NCI-H510A treated with DMSO at 0.1 percent for 48 hours (cell line): ENCODE measurements at regions not wholly inside any gene's neighbourhood (a gene's known extent, or its start where the extent isn't known, plus 50 kb on each side); places are given as distances from the start of the nearest gene placed in this dataset.
A peak's percentile ranks its signal among the peaks of the same experiment; 100 is the strongest.

Experiments used
- DNase-seq: peaks from one replicate; lab custom pipeline; 2025; lab: John Stamatoyannopoulos, UW

DNA sequence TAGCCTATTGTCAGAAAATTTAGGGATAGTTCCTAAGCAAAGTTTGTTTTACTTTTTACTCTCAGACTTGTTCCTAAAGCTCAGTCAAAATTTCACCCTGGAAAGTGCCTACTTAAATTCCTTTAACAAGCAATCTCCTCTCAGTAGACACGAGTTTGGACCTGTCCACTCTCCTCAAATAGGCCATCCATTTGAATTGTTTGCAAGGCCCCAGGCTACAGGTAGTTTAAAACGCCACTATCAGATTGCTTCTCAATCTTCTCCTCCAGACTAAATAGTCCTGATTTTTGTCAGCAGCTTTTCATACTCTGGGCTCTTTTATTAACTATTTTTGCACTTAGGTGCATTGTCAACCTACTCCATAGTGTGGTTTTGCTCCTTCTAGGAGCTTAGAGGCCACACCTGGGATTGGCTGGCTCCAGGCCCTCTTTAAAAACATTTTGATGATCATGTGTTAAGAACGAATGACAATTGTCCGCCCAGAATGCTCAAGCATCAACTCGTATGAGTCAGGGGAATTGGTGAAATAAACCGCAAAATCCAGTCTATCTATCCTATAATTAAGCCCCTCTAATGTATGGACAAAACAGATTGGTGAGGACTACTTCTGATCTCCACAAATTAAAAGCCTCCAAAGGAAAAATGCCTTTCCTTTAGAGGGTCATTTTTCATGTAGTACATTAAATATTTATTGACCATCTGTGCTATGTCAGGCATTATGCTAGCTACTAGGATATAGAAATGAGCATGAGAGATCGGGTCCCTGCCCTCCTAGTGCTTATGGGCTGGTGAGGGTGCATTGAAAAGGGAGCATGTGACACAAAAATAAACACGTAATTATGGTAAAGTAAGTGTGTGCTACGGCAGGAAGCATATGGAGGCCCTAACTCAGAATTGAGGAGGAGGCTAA is 333.8 kb upstream of the TNP1 start:
- peak; percentile 25 for DNase-seq

DNA sequence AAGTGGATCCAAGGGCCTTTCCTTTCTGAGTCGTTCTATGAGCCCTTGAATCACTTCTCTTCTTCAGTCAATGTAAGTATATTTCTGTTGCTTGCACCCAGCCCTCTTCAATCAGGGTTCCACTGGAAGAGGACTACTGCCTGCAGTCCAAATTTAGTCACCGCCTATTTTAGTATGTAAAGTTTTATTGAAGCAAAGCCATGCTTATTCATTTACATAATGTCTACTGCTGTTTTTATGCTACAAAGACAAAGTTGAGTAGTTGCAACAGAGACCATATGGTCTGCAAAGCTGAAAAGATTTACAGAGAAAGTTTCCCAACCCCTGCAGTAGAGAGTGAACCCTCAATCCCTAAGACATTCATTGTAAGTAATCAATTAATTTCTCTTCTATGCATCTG is 332.5 kb upstream of the TNP1 start:
- no peak for DNase-seq

DNA sequence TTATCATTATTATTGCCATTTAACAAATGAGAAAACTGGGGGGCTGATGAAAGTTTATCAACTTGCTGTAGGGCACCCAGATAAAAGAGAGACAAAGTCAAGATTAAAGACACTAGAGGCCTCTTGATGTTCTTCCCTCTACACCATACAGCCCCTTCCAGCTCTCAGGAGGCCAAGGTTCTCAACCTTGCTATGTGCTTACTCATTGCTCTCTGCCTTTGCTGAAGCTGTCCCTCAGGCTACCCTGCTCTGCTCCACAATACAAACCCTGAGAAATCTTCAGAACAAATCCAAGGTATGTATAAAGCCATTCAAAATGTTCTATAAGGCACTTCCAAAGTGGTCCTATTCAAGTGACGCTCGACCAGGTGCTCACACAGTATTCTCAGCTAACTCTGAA is 329.9 kb upstream of the TNP1 start:
- no peak for DNase-seq

DNA sequence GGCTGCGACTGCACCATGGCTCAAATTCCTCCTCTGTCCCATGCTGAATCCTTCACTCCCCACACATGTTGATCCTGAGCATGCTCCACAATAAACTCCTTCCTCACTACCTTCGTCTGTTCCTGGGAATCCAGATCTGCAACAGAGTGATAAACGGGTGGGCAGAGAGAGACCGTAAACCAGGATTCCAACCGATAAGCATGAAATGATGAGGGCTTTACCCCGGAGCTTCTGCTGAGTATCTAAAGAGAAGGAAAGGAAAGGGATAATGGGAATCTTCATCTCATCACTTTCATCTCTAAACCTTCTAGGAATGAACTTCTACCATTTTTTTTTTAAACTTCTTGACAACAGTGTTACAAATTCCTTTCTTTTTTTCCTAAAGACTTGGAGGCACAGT is 329.3 kb upstream of the TNP1 start:
- no peak for DNase-seq

DNA sequence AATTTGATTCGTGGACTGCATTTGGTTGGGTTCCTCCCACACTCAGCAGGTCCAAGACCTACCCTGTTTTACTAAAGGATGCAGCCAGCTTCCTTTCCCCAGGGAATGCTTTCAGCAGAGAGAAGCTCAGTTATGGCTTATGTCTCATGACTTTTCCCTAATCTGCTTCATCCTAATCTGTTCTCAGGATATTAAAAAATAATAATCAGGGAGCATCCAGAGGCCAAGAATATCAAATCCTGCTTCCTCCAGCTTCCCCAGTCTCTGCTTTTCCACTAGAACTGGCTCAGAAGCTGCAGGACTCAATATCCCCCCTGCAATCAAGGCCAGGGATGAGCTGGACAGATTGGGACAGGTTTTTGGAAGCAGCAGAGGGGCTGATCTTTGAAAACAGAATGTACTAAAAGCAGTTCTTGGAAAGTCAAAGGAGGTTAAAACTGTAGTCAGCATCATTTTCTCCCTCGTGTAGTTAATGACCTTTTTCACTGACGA is 326.9 kb upstream of the TNP1 start:
- no peak for DNase-seq

DNA sequence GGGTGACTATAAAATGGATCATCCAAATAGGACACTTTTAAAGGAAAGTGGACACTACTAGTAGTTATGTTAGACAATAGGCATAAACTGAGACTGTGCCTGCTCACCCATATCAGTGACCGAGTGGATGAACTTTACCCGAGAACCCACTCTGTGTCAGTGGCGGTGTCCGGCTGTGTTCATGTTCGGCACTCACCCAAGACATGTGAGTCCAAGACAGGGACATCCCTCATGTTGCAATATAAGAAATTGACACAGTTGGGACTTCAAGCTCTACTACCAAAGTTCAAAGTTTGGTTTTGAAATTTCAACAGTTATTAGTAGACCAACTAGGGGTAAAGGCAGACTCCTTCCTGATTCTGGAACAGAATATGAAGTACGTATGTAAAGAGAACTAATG is 326.3 kb upstream of the TNP1 start:
- no peak for DNase-seq

DNA sequence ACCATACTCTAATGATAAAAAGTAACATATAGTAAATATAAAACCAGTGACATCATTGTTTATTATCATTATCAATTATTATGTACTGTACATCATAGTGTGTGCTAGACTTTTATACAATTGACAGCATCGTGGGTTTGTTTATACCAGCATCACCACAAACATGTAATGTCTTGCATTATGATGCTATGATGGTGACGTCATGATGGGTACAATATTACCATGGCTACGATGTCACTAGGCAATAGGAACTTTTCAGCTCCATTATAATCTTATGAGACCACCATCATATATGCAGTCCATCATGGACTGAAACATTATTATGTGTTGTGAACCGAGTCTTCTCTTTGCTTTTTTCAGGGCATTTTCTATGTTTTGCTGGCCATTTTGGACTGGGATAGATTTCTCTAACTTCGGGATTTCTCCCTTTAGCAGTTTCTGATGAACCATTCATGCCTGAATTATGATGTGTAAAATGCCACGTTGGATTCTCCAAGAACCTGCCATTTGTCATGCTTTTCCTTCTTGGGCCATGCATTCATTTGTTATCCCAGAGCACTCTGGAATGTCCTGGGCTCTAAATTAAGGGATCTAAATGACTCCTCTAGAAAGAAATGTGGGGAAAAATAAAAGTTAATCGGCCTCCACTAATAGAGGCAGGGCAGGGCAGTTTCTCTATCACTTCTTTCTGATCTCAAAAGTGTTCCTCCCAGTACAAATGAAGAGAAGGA is 325.6 kb upstream of the TNP1 start:
- DNase-seq, result no peak

DNA sequence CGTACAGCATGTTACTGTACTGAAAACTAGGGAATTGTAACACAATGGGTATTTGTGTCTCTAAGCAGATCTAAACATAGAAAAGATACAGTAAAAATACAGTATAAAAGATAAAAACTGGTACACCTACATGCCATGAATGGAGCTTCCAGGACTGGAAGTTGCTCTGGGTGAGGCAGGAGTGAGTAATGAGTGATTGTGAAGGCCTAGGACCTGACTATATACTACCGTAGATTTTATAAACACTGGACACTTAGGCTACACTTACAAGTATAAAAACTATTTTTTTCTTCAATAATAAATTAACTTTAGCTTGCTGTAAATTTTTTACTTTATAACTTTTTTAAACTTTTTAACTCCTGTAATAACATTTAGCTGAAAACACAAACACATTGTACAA is 324.4 kb upstream of the TNP1 start:
- DNase-seq, result no peak

DNA sequence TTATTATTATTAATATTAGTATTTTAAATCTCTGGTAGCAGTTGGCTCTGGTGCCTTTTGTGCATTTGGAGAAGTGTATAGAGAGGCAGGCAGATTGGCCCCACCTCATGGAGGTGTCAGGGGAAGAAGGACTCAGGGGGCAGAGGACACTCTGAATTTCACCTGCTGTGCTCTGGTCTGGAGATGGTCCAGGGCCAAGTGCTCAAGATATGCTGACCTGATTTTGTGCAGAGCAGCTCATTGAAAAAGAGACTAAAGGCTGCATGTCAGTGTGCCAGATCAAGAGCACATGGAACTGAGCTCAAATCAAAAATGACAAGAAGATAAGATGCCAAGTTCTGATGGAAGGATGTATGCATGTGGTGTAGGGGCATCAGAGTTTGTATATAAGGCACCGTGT is 323.6 kb upstream of the TNP1 start:
- no peak for DNase-seq

DNA sequence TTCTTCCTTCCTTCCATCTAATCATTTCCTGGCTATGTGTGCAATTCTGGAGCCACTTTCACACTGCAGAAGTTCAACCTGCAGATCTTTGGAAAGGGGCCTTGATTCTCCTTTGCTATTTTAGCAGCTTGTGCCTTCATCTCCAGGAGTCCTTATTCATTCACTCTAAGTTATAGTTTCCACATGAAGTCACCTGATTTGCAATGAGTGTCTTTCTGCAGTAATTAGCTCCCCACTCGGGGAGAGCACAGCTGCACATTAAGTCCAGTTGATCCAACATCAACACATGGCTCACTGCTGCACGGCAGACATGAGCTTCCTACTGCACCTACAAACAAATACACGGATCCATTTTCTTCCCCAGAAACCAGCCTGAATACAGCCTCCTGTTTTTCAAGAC is 323.1 kb upstream of the TNP1 start:
- DNase-seq, result no peak

DNA sequence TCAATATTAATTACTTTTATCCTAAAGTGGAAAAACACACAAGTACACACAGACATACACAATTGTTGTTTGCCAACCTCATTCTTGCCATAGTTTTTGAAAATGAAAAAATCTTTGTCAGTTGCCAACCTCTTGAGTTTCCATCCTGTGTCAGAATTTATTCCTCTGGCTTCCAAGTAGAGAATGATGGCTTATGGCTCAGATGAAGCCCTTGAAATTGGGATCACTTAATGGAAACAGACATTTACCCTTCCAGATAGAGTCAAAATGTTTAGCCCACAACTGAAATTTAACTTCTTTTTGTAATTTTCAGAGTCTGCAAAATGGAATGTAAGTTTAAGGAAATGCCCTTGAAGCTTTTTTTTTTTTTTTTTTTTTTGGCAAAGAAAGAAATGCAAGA is 321.6 kb upstream of the TNP1 start:
- no peak for DNase-seq

DNA sequence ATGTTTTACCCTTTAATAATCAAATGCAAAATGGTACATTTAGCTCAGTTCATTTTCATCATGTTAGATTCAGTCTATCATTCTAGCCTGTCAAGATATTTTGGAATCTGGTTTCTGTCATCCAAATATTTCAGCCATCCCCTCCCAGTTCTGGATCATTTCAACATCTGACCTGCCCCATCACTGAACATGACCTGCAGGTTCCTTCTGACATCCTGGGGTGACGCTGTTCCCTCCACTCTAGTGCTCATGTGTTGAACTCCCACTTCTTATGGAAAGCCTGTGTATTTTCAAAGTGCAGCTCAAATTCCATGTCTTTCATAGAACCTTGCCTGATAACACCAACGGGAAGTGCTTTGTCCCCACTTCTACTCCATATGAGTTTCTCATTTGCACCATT is 320.0 kb upstream of the TNP1 start:
- DNase-seq, result no peak

DNA sequence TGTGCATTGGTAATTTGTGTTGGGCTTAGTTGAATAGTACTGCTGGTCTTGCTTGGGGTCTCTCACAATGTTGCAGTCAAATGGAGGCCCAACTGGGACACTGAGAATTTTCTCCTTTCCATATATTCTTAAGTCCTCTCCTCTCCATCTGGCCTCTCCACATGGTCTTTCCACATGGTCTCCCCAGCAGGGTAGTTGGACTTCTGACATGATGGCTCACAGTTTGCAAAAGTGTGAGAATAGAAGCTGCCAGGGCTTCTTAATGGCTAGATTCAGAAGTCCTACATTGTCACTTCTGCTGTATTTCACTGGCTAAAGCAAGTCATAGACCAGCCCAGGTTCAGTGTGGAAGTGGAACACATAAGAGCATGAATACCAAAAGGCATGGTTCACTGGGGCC is 318.5 kb upstream of the TNP1 start:
- DNase-seq, result no peak

DNA sequence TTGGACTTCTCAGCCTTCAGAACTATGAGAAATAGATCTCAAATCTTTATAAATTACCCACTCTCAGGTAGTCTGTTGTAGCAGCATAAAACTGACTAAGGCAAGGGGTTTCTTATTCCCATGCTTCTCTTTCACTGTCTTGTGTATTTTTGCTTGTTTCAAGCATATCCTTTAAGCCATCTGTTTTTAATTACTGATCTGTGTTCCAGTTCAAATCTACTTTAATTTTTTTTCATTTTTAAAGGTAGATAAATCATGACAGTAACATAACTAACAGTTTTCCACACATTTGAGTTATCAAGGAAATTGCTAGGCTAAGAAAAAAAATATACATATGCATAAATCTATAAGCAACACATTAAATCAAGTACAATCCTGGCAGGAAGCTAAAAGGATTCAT is 317.9 kb upstream of the TNP1 start:
- no peak for DNase-seq

DNA sequence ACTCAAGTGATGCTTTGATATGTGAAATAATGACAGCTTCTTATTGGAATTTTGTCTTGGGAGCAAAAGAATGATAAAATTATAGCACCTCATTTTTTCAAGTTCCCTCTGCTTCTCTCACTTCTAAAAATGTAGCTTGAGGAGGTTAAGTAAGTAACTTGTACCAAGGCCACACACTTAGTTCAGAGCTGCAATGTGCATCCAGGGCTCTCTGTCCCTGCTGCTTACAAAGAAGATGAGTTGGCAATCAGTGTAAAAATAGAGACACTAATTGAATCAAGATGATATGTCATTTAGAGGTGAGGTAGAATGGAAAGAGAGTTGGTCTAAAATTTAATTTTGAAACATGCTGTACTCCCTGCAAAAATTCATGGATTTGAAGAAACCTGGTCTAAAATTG is 312.0 kb upstream of the TNP1 start:
- no peak for DNase-seq

DNA sequence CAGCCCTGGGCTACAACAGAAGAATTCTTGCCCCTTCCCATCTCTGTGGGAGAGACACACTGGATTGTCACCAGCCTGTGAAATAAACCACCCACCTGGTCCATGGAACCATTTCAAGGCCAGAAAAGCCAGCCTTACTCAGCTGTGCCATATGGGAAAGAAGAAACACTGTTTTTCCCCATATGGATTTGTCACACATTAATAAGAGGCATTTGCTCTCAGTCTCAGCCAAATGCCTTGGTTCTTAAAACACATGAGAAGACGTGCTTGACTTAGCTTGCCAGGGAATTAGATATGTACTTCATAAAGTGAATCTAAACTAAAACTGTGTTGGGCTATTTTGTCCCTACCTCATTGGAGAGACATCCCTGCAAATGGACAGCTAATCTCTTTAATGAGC is 308.6 kb upstream of the TNP1 start:
- no peak for DNase-seq

DNA sequence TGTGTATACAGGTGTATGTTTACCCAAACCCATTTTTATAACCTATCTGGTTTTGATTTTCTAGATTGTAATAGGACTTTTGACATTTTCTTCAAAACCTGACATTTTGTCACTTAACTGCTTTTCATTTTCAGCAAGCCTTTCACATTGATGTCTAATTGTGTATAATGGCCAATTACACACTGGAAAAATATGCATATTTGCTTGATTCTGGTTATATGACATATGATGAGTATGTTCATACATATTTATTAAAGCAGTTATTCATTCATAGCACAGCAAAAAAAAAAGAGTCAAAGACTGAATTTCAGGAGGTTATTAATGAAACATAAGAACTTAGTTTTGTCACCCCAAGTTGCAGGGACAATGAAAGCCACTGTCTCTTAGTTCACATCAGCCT is 307.7 kb upstream of the TNP1 start:
- no peak for DNase-seq

DNA sequence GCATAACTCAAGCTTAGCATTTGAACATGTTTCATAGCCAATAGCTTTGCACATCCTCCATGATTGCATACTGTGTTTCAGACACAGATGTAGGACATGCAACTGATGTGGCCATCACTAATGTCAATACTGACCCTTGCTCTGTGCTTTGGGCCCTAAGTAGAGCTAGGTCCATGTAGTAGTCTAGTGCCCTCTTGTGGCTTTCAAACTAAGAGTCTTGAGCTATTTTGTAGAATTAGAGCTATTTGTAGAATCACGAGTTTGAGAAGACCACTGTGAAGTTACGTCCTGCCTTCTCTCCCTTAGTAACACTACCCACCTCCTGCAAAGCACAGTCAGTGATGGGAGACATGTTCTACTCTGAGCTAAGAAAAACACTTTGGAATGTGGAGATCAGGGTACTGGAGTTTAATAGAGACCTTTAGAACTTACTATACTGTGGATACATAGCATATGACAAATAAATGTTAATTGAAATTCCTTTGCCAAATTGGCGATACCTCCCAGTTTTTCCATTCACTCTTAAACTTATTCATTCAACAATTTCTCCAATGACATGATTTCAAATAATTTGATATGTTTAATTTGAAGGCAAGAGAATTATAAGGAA is 306.5 kb upstream of the TNP1 start:
- peak; percentile 65 for DNase-seq

DNA sequence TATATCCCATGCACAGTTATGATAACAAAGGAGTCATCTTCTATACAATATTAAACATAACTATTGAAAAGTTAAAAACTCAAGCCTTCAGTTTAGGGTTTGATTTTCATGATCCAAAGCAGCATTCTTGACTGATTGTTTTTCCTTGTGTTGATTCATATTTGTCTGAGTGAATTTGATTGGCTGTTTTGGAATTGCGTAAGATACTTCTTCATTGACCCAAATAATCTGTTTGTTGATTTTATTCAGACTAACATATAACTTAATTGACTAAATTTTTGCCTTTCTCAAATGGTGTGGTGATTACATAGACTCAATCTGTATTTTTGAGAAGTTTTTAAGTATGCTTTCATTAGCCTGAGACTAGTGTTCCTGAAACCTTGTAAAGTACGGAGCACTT is 305.7 kb upstream of the TNP1 start:
- no peak for DNase-seq

DNA sequence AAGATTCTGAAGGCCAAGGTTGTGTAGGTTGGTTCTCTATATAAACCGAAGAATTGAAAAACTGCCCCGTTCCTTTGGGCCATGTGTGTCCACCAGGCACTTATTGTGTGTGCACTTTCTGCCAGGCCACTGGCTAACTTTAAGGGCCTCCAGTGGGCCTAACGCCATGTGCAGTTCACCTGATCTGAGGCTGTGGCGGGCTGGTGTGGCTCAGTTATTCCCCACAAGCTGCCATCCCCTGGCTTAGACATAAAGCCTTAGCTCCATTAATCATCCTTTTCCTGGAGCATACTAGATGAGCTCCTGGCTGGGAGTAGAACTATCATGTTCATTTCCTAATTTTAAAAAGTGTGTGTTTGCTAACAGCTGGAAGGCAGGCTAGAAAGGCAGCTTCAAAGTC is 304.1 kb upstream of the TNP1 start:
- DNase-seq, result no peak

DNA sequence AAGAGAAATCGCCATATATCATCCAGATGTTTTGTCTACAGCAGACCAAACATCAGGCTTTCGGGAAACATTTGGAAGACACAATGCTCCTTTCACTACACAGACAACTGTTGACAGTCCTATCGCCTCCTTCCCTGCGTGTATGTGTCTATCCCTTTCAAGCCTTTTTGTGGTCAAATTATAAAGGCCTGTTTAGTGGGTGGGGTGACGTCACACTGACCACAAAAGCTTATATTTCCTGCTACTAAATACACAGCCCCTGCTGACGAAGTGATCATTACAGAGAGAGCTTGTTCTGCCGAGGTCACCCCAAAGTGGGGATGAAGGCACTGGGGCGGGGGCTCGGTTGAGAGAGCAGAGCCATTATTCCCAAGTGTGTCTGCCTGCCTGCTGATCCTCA is 302.7 kb upstream of the TNP1 start:
- peak; percentile 69 for DNase-seq

DNA sequence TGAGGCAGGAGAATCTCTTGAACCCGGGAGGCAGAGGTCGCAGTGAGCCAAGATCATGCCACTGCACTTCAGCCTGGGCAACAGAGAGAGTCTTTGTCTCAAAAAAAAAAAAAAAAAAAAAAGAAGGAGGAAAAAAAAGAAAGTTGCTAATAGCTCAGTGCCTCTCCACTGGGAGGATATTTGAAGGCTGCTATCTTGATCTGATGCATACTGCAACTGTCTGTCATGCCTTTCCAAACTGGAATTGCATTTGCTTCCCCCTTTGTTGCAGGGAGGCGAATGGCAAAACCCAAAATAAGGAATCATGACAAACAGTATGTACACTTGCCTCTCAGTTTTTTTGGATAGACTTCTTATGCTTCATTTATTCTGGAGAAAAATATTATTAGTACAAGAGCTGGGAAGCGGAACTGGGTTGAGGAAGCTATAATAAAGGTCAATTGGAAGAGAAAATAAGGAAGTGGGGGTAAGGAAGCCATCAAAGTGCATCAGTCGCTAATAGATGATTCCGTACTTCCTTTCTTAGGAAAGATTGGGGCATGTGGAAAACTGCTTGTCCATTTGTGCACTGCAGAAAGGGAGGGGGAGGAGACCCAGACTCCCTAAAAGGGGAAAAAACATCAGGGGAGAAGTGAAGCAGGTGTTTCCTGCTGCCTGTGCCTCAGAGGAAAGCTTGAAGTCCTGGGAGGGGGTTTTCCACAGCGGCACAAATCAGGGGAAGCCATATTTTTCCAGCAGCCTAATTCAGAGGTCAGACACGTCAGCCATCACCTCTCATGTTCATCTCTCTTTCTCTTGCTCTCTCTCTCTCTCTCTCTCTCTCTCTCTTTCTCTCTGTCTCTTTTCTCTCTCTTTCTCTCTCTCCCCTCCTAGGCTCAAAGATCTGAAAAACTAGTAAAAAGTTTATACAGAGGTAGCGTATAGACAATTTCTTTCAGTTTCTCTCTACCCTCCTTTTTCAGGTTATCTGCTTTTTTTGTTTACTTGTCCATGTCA is 301.4 kb upstream of the TNP1 start:
- peak; percentile 37 for DNase-seq
